Prostate gland (tissue), 2 donors: ENCODE measurements at regions not wholly inside any gene's neighbourhood (a gene's known extent, or its start where the extent isn't known, plus 50 kb on each side); places are given as distances from the start of the nearest gene placed in this dataset.

ENCODE experiments used
- POLR2A ChIP-seq: fragments of 450-650 bp; IDR thresholded peaks from one replicate; pipeline ENCODE4 v1.6.1; 2016; ENCODE audit warnings: antibody characterized with exemption, mild to moderate bottlenecking
- POLR2AphosphoS5 ChIP-seq: sonication (generic); formaldehyde crosslinking; IDR thresholded peaks from one replicate; pipeline ENCODE4 v1.6.1; 2017; ENCODE audit warnings: antibody characterized with exemption
- TF ChIP-seq, protein P1 (sequence below), 4 experiments: fragments of 200-600 bp in 2 of 4; fragments of 450-650 bp in 2 of 4; sonication (generic) in 2 of 4; IDR thresholded peaks; 1 replicate in 3 of 4; 2 replicates in 1 of 4; pipeline ENCODE4 v1.5.1; 2016 to 2019; ENCODE audit warnings: antibody characterized with exemption in 4 of 4, mild to moderate bottlenecking in 2 of 4, moderate library complexity in 2 of 4

GRCh38 chrX:39427906-39428305 lies 626.6 kb downstream of the MID1IP1 start:
- TF ChIP-seq, protein P1, sequence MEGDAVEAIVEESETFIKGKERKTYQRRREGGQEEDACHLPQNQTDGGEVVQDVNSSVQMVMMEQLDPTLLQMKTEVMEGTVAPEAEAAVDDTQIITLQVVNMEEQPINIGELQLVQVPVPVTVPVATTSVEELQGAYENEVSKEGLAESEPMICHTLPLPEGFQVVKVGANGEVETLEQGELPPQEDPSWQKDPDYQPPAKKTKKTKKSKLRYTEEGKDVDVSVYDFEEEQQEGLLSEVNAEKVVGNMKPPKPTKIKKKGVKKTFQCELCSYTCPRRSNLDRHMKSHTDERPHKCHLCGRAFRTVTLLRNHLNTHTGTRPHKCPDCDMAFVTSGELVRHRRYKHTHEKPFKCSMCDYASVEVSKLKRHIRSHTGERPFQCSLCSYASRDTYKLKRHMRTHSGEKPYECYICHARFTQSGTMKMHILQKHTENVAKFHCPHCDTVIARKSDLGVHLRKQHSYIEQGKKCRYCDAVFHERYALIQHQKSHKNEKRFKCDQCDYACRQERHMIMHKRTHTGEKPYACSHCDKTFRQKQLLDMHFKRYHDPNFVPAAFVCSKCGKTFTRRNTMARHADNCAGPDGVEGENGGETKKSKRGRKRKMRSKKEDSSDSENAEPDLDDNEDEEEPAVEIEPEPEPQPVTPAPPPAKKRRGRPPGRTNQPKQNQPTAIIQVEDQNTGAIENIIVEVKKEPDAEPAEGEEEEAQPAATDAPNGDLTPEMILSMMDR (IDR thresholded peaks at IDR 0.05): no peak
- TF ChIP-seq POLR2AphosphoS5 (no peak), POLR2A (no peak)
